GM12892 (cell line): ENCODE measurements at regions not wholly inside any gene's neighbourhood (a gene's known extent, or its start where the extent isn't known, plus 50 kb on each side); places are given as distances from the start of the nearest gene placed in this dataset.

Experiments used
- POLR2A ChIP-seq: IDR thresholded peaks from 2 replicates; pipeline ENCODE4 v1.6.1; 2011; ENCODE audit warnings: low read depth, low read length, control low read depth
- POLR2AphosphoS5 ChIP-seq: IDR thresholded peaks from 2 replicates; pipeline ENCODE4 v1.6.1; 2011; ENCODE audit warnings: low read depth, low read length, control low read depth
- TAF1 ChIP-seq: IDR thresholded peaks from 2 replicates; pipeline ENCODE4 v1.6.1; 2011; ENCODE audit warnings: low read depth, mild to moderate bottlenecking, control low read depth, low read length, borderline replicate concordance

GRCh38 chrX:117305168-117305766 lies 811.3 kb downstream of the KLHL13 start:
- no peak for TF ChIP-seq POLR2AphosphoS5
- no peak for TF ChIP-seq POLR2A
- TF ChIP-seq TAF1 = no peak
